HL-60 (cell line): ENCODE measurements at regions not wholly inside any gene's neighbourhood (a gene's known extent, or its start where the extent isn't known, plus 50 kb on each side); places are given as distances from the start of the nearest gene placed in this dataset.

Experiments
- DNase-seq, 2 experiments: peaks; one replicate each; pipeline ENCODE4 v3.0.0-alpha.2; 2010 to 2020; ENCODE audit warnings: low read depth in 1 of 2, low spot score in 1 of 2
- H3K27ac ChIP-seq: fragments of 250-450 bp; sonication (Bioruptor Pico); replicated peaks from 2 replicates; pipeline ENCODE4 v1.5.1; 2020; ENCODE audit warnings: mild to moderate bottlenecking, moderate library complexity
- H3K27me3 ChIP-seq: fragments of 250-450 bp; sonication (Bioruptor Pico); 2 replicates; pipeline ENCODE4 v1.5.1; 2021; ENCODE audit warnings: mild to moderate bottlenecking, moderate library complexity; ENCODE audit not compliant: insufficient read depth, poor library complexity, severe bottlenecking
- H3K4me3 ChIP-seq: replicated peaks from 2 replicates; pipeline ENCODE4 v1.5.1; 2011; ENCODE audit warnings: mild to moderate bottlenecking, control low read depth, low read length; ENCODE audit not compliant: insufficient read depth
- GABPA ChIP-seq: IDR thresholded peaks from 2 replicates; pipeline ENCODE4 v1.6.1; 2012; ENCODE audit warnings: low read depth
- POLR2AphosphoS5 ChIP-seq: IDR thresholded peaks from 2 replicates; pipeline ENCODE4 v1.6.1; 2012; ENCODE audit warnings: low read depth
- SPI1 ChIP-seq: IDR thresholded peaks from 2 replicates; pipeline ENCODE4 v1.6.1; 2012; ENCODE audit warnings: low read depth, mild to moderate bottlenecking, borderline replicate concordance
- TF ChIP-seq, protein P1 (sequence below): IDR thresholded peaks from 2 replicates; pipeline ENCODE4 v1.6.1; 2012; ENCODE audit warnings: low read depth; ENCODE audit not compliant: insufficient replicate concordance
- TF ChIP-seq, protein P2 (sequence below): IDR thresholded peaks from one replicate; pipeline ENCODE4 v1.5.1; 2011; ENCODE audit warnings: low read length, control low read depth, inconsistent platforms; ENCODE audit not compliant: insufficient read depth

DNA sequence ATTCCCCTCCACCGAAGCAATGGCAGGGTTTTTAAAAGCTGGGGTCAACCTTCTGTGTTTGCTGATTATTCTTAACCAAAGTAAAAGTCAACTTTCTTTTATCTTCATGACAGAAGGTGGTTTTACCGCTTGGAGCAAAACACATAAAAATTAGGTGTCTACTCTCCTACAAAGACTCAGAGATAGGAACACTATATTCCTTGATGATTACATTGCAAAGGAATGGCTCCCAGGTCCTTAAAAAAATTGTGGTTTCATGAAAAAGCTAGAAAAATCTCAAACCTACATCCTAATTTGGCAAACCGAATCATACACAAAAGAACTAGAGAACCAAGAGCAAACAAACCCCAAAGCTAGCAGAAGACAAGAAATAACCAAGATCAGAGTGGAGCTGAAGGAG lies 760.4 kb upstream of the PCDH20 start:
- Histone ChIP-seq H3K27ac (no peak overlapping the region), H3K4me3 (no peak overlapping the region), H3K27me3 (no peaks in the 10 kb centered on the region)
- no peak for TF ChIP-seq GABPA
- TF ChIP-seq, protein P1, sequence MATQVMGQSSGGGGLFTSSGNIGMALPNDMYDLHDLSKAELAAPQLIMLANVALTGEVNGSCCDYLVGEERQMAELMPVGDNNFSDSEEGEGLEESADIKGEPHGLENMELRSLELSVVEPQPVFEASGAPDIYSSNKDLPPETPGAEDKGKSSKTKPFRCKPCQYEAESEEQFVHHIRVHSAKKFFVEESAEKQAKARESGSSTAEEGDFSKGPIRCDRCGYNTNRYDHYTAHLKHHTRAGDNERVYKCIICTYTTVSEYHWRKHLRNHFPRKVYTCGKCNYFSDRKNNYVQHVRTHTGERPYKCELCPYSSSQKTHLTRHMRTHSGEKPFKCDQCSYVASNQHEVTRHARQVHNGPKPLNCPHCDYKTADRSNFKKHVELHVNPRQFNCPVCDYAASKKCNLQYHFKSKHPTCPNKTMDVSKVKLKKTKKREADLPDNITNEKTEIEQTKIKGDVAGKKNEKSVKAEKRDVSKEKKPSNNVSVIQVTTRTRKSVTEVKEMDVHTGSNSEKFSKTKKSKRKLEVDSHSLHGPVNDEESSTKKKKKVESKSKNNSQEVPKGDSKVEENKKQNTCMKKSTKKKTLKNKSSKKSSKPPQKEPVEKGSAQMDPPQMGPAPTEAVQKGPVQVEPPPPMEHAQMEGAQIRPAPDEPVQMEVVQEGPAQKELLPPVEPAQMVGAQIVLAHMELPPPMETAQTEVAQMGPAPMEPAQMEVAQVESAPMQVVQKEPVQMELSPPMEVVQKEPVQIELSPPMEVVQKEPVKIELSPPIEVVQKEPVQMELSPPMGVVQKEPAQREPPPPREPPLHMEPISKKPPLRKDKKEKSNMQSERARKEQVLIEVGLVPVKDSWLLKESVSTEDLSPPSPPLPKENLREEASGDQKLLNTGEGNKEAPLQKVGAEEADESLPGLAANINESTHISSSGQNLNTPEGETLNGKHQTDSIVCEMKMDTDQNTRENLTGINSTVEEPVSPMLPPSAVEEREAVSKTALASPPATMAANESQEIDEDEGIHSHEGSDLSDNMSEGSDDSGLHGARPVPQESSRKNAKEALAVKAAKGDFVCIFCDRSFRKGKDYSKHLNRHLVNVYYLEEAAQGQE: no peak
- TF ChIP-seq SPI1: no peak
- TF ChIP-seq, protein P2, sequence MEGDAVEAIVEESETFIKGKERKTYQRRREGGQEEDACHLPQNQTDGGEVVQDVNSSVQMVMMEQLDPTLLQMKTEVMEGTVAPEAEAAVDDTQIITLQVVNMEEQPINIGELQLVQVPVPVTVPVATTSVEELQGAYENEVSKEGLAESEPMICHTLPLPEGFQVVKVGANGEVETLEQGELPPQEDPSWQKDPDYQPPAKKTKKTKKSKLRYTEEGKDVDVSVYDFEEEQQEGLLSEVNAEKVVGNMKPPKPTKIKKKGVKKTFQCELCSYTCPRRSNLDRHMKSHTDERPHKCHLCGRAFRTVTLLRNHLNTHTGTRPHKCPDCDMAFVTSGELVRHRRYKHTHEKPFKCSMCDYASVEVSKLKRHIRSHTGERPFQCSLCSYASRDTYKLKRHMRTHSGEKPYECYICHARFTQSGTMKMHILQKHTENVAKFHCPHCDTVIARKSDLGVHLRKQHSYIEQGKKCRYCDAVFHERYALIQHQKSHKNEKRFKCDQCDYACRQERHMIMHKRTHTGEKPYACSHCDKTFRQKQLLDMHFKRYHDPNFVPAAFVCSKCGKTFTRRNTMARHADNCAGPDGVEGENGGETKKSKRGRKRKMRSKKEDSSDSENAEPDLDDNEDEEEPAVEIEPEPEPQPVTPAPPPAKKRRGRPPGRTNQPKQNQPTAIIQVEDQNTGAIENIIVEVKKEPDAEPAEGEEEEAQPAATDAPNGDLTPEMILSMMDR: no peak
- no peak for TF ChIP-seq POLR2AphosphoS5
- DNase-seq: no peak

DNA sequence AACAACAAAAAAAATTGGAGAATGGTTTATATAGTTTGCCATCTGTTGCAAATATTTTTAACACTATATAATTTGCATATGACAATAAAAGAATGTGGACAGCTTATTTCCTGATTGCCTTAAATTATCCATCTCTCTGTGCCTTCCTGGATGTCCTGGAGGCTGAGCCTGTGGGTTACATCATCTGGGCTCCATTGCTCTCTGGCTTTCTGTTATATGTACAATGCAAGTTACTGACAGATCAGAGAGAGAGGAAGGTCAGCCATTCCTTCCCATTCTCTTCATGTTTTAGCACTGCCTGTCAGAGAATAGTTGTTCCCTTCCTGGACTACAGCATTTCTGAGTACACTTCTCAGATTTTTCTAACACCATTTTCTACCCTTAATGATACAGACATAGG lies 758.3 kb upstream of the PCDH20 start:
- Histone ChIP-seq H3K4me3 (no peak overlapping the region), H3K27me3 (no peaks in the 10 kb centered on the region), H3K27ac (no peak overlapping the region)
- no peak for DNase-seq
- TF ChIP-seq, protein P2: no peak
- TF ChIP-seq, protein P1: no peak
- no peak for TF ChIP-seq GABPA
- TF ChIP-seq POLR2AphosphoS5: no peak
- no peak for TF ChIP-seq SPI1

DNA sequence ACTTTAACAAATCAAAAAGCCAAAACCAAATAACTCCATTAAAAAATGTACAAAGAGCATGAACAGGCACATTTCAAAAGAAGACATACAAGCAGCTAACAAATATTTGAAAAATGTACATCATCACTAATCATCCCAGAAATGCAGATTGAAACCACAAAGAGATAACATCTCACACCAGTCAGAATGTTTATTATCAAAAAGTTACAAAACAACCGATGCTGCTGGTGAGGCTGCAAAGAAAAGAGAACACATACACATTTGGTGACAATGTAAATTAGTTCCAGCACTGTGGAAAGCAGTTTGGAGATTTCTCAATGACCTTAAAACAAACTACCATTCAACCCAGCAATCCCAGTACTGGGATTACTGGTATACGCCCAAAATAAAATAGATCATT lies 756.0 kb upstream of the PCDH20 start:
- no peak for DNase-seq
- TF ChIP-seq, protein P2: no peak
- no peak for TF ChIP-seq POLR2AphosphoS5
- no peak for TF ChIP-seq SPI1
- no peak for TF ChIP-seq GABPA
- TF ChIP-seq, protein P1: no peak
- Histone ChIP-seq H3K27ac (no peak overlapping the region), H3K27me3 (no peaks in the 10 kb centered on the region), H3K4me3 (no peak overlapping the region)
